WTC11 (cell line): ENCODE measurements at regions not wholly inside any gene's neighbourhood (a gene's known extent, or its start where the extent isn't known, plus 50 kb on each side); places are given as distances from the start of the nearest gene placed in this dataset.

Source experiments
- ATAC-seq: fragments of 200-7000 bp; cut with Tn5 transposase; 2 replicates; pipeline ENCODE4 v1.10.0; 2021; ENCODE audit warnings: mild to moderate bottlenecking, moderate library complexity
- CTCF ChIA-PET: fragments of 300-600 bp; sonication (Branson Sonifier 250); formaldehyde crosslinking; loops from one replicate; lab custom pipeline; 2021; ENCODE audit warnings: antibody characterized with exemption; lab: Charles Lee
- POLR2A ChIA-PET: fragments of 350-600 bp; sonication (Branson Sonifier 250); formaldehyde crosslinking; loops from one replicate; lab custom pipeline; 2021; ENCODE audit warnings: antibody characterized with exemption; lab: Charles Lee
- DNase-seq: peaks from one replicate; pipeline ENCODE4 v3.0.0; 2021; ENCODE audit warnings: low spot score
- H3K27ac Mint-ChIP-seq: 2 replicates; pipeline ENCODE4 v1.8.0; 2021; ENCODE audit warnings: mixed read lengths
- H3K27me3 Mint-ChIP-seq: 2 replicates; pipeline ENCODE4 v1.8.0; 2021; ENCODE audit warnings: low read depth, mild to moderate bottlenecking, moderate library complexity, mixed read lengths
- H3K36me3 Mint-ChIP-seq: 2 replicates; pipeline ENCODE4 v1.8.0; 2021; ENCODE audit warnings: mixed read lengths
- H3K4me1 Mint-ChIP-seq: 2 replicates; pipeline ENCODE4 v1.8.0; 2022; ENCODE audit warnings: mixed read lengths
- H3K4me3 Mint-ChIP-seq: 2 replicates; pipeline ENCODE4 v1.8.0; 2021; ENCODE audit warnings: mild to moderate bottlenecking, moderate library complexity, mixed read lengths
- H3K9me3 Mint-ChIP-seq: 2 replicates; pipeline ENCODE4 v1.8.0; 2021; ENCODE audit warnings: mixed read lengths
- CDX4 ChIP-seq: fragments of 250-450 bp; sonication (Bioruptor Pico); IDR thresholded peaks from 2 replicates; pipeline ENCODE4 v1.9.0; 2021; ENCODE audit warnings: moderate library complexity, mild to moderate bottlenecking, inconsistent platforms, borderline replicate concordance
- CREM ChIP-seq: sonication (generic); formaldehyde crosslinking; IDR thresholded peaks from 2 replicates; pipeline ENCODE4 v1.8.1; 2022; ENCODE audit warnings: mild to moderate bottlenecking, missing genetic modification reagents, moderate library complexity
- CTCF ChIP-seq: fragments of 200-600 bp; IDR thresholded peaks from 2 replicates; pipeline ENCODE4 v1.8.0; 2022; ENCODE audit warnings: antibody characterized with exemption
- GTF2I ChIP-seq: fragments of 250-450 bp; sonication (Bioruptor Pico); conservative IDR thresholded peaks from 2 replicates; pipeline ENCODE4 v1.4.0; 2021; ENCODE audit warnings: mild to moderate bottlenecking
- HMGXB4 ChIP-seq: sonication (generic); formaldehyde crosslinking; IDR thresholded peaks from 2 replicates; pipeline ENCODE4 v1.8.1; 2023; ENCODE audit warnings: mild to moderate bottlenecking, moderate library complexity, missing genetic modification reagents
- IRF1 ChIP-seq: sonication (generic); formaldehyde crosslinking; IDR thresholded peaks from 2 replicates; pipeline ENCODE4 v1.8.0; 2023; ENCODE audit warnings: missing genetic modification reagents
- IRF2 ChIP-seq: sonication (generic); formaldehyde crosslinking; IDR thresholded peaks from 2 replicates; pipeline ENCODE4 v1.8.0; 2022; ENCODE audit warnings: low read depth, missing genetic modification reagents, borderline replicate concordance
- JUN ChIP-seq: sonication (generic); formaldehyde crosslinking; IDR thresholded peaks from 2 replicates; pipeline ENCODE4 v1.8.0; 2023; ENCODE audit warnings: mild to moderate bottlenecking, missing genetic modification reagents
- OVOL2 ChIP-seq: fragments of 250-450 bp; sonication (Bioruptor Pico); IDR thresholded peaks from 2 replicates; pipeline ENCODE4 v1.9.0; 2021; ENCODE audit warnings: mild to moderate bottlenecking, borderline replicate concordance
- PRDM15 ChIP-seq: sonication (generic); formaldehyde crosslinking; IDR thresholded peaks from 2 replicates; pipeline ENCODE4 v1.8.0; 2022; ENCODE audit warnings: missing genetic modification reagents
- SMAD3 ChIP-seq: sonication (generic); formaldehyde crosslinking; IDR thresholded peaks from 2 replicates; pipeline ENCODE4 v1.8.0; 2022; ENCODE audit warnings: missing genetic modification reagents, mild to moderate bottlenecking, borderline replicate concordance
- TEAD1 ChIP-seq: sonication (generic); formaldehyde crosslinking; IDR thresholded peaks from 2 replicates; pipeline ENCODE4 v1.8.0; 2022; ENCODE audit warnings: mild to moderate bottlenecking, missing genetic modification reagents
- USF2 ChIP-seq: sonication (generic); formaldehyde crosslinking; IDR thresholded peaks from 2 replicates; pipeline ENCODE4 v1.8.1; 2023; ENCODE audit warnings: mild to moderate bottlenecking, missing genetic modification reagents, moderate library complexity
- ZNF317 ChIP-seq: sonication (generic); formaldehyde crosslinking; IDR thresholded peaks from 2 replicates; pipeline ENCODE4 v1.8.1; 2023; ENCODE audit warnings: low read depth, mild to moderate bottlenecking, moderate library complexity, missing genetic modification reagents, borderline replicate concordance
- ZNF671 ChIP-seq: fragments of 250-450 bp; sonication (Bioruptor Pico); IDR thresholded peaks from 2 replicates; pipeline ENCODE4 v1.8.0; 2021; ENCODE audit warnings: mild to moderate bottlenecking

GRCh38 chr12:74896186-74896585 is 313.5 kb downstream of the KCNC2 start (continued):
- TF ChIP-seq PRDM15 (no peak), ZNF671 (CRISPR knock-in tag) (no peak), GTF2I (CRISPR knock-in tag) (no peak), USF2 (CRISPR knock-in tag) (no peak)

GRCh38 chr12:74897425-74898211 is 312.0 kb downstream of the KCNC2 start:
- TF ChIP-seq CREM (CRISPR knock-in tag) (no peak), JUN (CRISPR knock-in tag) (no peak), IRF2 (CRISPR knock-in tag) (no peak)
- H3K4me3 Mint-ChIP-seq = no peak overlapping the region
- DNase-seq (no peak), ATAC-seq (no peak)
- no peaks in the 10 kb centered on the region for H3K9me3 Mint-ChIP-seq
- no peaks in the 10 kb centered on the region for H3K27me3 Mint-ChIP-seq
- H3K4me1 Mint-ChIP-seq = peaks cover 3% of the 10 kb centered on the region
- POLR2A ChIA-PET = no interaction called here
- no peak overlapping the region for H3K27ac Mint-ChIP-seq
- CTCF ChIA-PET = interaction anchor here (1.3 to 1.4 kb wide), 2 partner anchors 8 to 95 kb away, joined by 3 read pairs; no protein-coding TSS in a partner anchor
- H3K36me3 Mint-ChIP-seq = no peaks in the 10 kb centered on the region

GRCh38 chr12:74899031-74899829 is 310.4 kb downstream of the KCNC2 start:
- no peaks in the 10 kb centered on the region for H3K27me3 Mint-ChIP-seq
- no peak for DNase-seq
- CTCF ChIA-PET = no interaction called here
- no peaks in the 10 kb centered on the region for H3K9me3 Mint-ChIP-seq
- no peak for TF ChIP-seq ZNF317 (CRISPR knock-in tag)
- TF ChIP-seq GTF2I (CRISPR knock-in tag) = no peak
- TF ChIP-seq, all 79 proteins: peak for 0
- Mint-ChIP-seq H3K27ac (no peak overlapping the region), H3K36me3 (no peaks in the 10 kb centered on the region), H3K4me3 (no peak overlapping the region), H3K4me1 (peaks cover 7% of the 10 kb centered on the region)
- POLR2A ChIA-PET = no interaction called here
- ATAC-seq = no peak

GRCh38 chr12:74900232-74900631 is 309.4 kb downstream of the KCNC2 start:
- Mint-ChIP-seq H3K4me1 (peaks cover 7% of the 10 kb centered on the region), H3K36me3 (no peaks in the 10 kb centered on the region), H3K4me3 (no peak overlapping the region), H3K27me3 (no peaks in the 10 kb centered on the region), H3K27ac (no peak overlapping the region), H3K9me3 (no peaks in the 10 kb centered on the region)
- CTCF ChIA-PET = no interaction called here
- ATAC-seq (no peak), DNase-seq (no peak)
- POLR2A ChIA-PET = no interaction called here
- TF ChIP-seq OVOL2 (CRISPR knock-in tag) (no peak), CDX4 (no peak), IRF1 (CRISPR knock-in tag) (no peak), HMGXB4 (CRISPR knock-in tag) (no peak), TEAD1 (no peak), CTCF (no peak), SMAD3 (no peak)
